ENCODE measurements at regions not wholly inside any gene's neighbourhood (a gene's known extent, or its start where the extent isn't known, plus 50 kb on each side); places are given as distances from the start of the nearest gene placed in this dataset.
A peak's percentile ranks its signal among the peaks of the same experiment; 100 is the strongest.

DNA sequence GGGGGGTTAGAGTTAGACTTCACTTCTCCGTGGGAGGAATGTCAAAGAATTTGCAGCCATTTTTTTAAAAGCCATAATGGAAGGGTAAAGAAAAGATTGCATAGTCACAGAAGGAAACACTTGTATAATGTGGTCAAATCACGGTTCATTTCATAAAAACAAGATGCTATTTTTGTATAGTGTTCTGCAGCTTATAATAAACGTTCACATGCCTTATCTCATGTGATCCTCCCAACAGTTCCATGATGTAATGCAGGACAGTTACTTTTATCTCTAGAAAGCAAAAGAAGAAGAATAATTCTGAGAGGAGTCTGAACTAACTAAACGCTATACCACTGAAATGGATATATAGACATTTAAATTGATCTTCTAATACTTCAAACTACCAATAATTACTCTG is 71.3 kb upstream of the CAMK2D start:
- Histone ChIP-seq H3K9me2 (ENCODE audit: insufficient read depth) (0 out of 2 replicates have a peak, but pooled peaks cover 5% of the 10 kb centered on the region), H3K27ac (no peak overlapping the region), H3K27me3 (replicated peaks; ENCODE audit: insufficient read depth) (no peaks in the 10 kb centered on the region), H3K9me3 (ENCODE audit: low read depth) (no peaks in the 10 kb centered on the region), H3K9ac (no peak overlapping the region), H3F3A (ENCODE audit: insufficient read depth) (peaks cover 24% of the 10 kb centered on the region), H4K20me1 (ENCODE audit: insufficient read depth) (no peaks in the 10 kb centered on the region), H3K36me3 (ENCODE audit: low read depth) (no peaks in the 10 kb centered on the region), H3K79me2 (ENCODE audit: insufficient read depth) (no peaks in the 10 kb centered on the region), H2AFZ (no peak overlapping the region), H3K4me2 (ENCODE audit: unreplicated experiment) (no peak overlapping the region), H3K4me3 (no peak overlapping the region), H3K4me1 (ENCODE audit: insufficient read depth) (peaks cover 36% of the 10 kb centered on the region)
- in situ Hi-C loops (cut with MboI) = no loop called here
- no peak for DNase-seq
- no peak for TF ChIP-seq EZH2phosphoT487 (IDR thresholded peaks at IDR 0.05; ENCODE audit: insufficient read depth, low read depth)
- 49 to 55% methylated on average over 4 of the region's 4 CpGs for WGBS, 2 experiments (ENCODE audit: low coverage in 1 of 2, low lambda C conversion rate in 2 of 2, missing lambda C conversion rate in 2 of 2)

DNA sequence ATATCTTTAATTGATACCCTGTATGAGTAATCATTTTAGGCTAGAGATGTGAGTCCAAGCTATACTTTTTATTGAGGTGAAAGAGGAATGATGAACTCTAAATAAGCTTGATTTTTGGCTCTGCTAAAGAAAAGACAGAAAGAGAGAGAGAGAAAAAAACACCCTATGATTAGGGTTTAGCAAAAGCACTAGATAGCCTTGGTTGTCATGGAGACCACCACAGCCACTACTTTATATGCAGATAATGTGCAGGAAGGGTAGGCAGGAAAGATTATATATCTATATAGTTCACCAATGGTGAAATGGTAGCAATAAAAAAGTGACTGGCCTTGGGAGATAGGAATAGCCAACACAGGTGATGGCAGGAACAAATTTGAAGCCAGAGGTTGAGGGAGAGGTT is 69.9 kb upstream of the CAMK2D start:
- peaks cover 36% of the 10 kb centered on the region for H3K4me1 ChIP-seq (ENCODE audit: insufficient read depth)
- in situ Hi-C loops (cut with MboI) = no loop called here
- H3K4me2 ChIP-seq (ENCODE audit: unreplicated experiment) = no peak overlapping the region
- H3K27me3 ChIP-seq (replicated peaks; ENCODE audit: insufficient read depth) = no peaks in the 10 kb centered on the region
- H2AFZ ChIP-seq = no peak overlapping the region
- no peaks in the 10 kb centered on the region for H3K79me2 ChIP-seq (ENCODE audit: insufficient read depth)
- no peak for DNase-seq
- peaks cover 27% of the 10 kb centered on the region for H3F3A ChIP-seq (ENCODE audit: insufficient read depth)
- no peak overlapping the region for H3K27ac ChIP-seq
- no peak overlapping the region for H3K4me3 ChIP-seq
- no peak for TF ChIP-seq EZH2 (IDR thresholded peaks at IDR 0.05; ENCODE audit: insufficient read depth, poor library complexity, severe bottlenecking)
- TF ChIP-seq EZH2phosphoT487 (IDR thresholded peaks at IDR 0.05; ENCODE audit: insufficient read depth, low read depth) = no peak
- H3K9me3 ChIP-seq (ENCODE audit: low read depth) = no peaks in the 10 kb centered on the region
- no peaks in the 10 kb centered on the region for H3K36me3 ChIP-seq (ENCODE audit: low read depth)
- 0 out of 2 replicates have a peak, but pooled peaks cover 5% of the 10 kb centered on the region for H3K9me2 ChIP-seq (ENCODE audit: insufficient read depth)
- no peak overlapping the region for H3K9ac ChIP-seq
- H4K20me1 ChIP-seq (ENCODE audit: insufficient read depth) = no peaks in the 10 kb centered on the region

DNA sequence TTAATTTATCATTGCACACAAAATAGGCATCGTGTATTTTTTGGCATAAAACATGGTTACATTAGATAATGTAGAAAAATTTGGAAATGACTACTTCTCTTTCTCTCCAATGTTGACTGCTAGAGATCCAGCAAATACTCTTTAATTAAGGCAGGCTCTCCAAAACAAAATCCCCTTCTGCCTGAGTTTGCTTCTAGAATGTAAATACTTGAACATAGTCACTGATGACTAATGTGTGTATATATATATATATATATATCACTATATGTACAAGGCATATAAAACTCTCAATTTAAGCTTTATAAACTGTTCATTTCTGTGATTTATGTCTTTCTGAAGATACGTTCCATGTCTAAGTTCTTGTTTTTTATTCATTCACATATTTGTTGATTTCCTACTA is 67.2 kb upstream of the CAMK2D start:
- 52 to 54% methylated on average over 2 of the region's 2 CpGs for WGBS, 2 experiments (ENCODE audit: low coverage in 1 of 2, low lambda C conversion rate in 2 of 2, missing lambda C conversion rate in 2 of 2)
- peaks cover 5% of the 10 kb centered on the region; the same call in 1 of the 2 replicates for H3K9me2 ChIP-seq (ENCODE audit: insufficient read depth)
- in situ Hi-C loops (cut with MboI) = no loop called here
- no peaks in the 10 kb centered on the region for H4K20me1 ChIP-seq (ENCODE audit: insufficient read depth)
- H3K9me3 ChIP-seq (ENCODE audit: low read depth) = no peaks in the 10 kb centered on the region
- H3K27ac ChIP-seq = no peak overlapping the region
- no peak for TF ChIP-seq EZH2 (IDR thresholded peaks at IDR 0.05; ENCODE audit: insufficient read depth, poor library complexity, severe bottlenecking)
- no peak for TF ChIP-seq EZH2phosphoT487 (IDR thresholded peaks at IDR 0.05; ENCODE audit: insufficient read depth, low read depth)
- H3K9ac ChIP-seq = no peak overlapping the region
- DNase-seq = no peak
- H3K4me2 ChIP-seq (ENCODE audit: unreplicated experiment) = no peak overlapping the region
- H2AFZ ChIP-seq = no peak overlapping the region
- no peaks in the 10 kb centered on the region for H3K36me3 ChIP-seq (ENCODE audit: low read depth)
- no peaks in the 10 kb centered on the region for H3K79me2 ChIP-seq (ENCODE audit: insufficient read depth)
- no peaks in the 10 kb centered on the region for H3K27me3 ChIP-seq (replicated peaks; ENCODE audit: insufficient read depth)
- H3K4me3 ChIP-seq = no peak overlapping the region
- peaks cover 22% of the 10 kb centered on the region for H3K4me1 ChIP-seq (ENCODE audit: insufficient read depth)
- H3F3A ChIP-seq (ENCODE audit: insufficient read depth) = peaks cover 24% of the 10 kb centered on the region

DNA sequence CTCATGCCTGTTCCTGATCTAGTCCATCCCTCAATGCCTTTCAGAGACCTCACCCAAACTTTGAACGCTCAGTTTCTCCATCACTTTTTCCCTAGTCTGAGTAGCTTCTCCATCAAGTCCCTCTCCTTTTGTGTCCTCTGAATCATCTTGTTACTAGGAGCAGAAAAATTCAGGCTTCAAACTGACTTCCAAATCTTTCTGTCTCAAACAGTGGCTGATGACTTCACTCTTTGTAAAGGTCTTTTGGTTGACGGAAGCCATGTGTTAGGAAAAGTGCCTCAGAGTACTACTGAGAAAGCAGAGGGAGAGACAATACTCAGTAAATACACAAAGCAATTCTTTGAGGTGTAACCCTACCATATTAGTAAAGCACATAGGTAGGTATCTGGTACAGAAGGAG is 65.7 kb upstream of the CAMK2D start:
- TF ChIP-seq EZH2phosphoT487 (IDR thresholded peaks at IDR 0.05; ENCODE audit: insufficient read depth, low read depth) = no peak
- no peak for TF ChIP-seq EZH2 (IDR thresholded peaks at IDR 0.05; ENCODE audit: insufficient read depth, poor library complexity, severe bottlenecking)
- Histone ChIP-seq H3K4me2 (ENCODE audit: unreplicated experiment) (no peak overlapping the region), H3K27ac (peak overlapping the region; percentile 44), H3K9me3 (ENCODE audit: low read depth) (no peaks in the 10 kb centered on the region), H2AFZ (peak overlapping the region; percentile 17; the same call in 1 of the 2 replicates), H3K4me3 (no peak overlapping the region), H3K27me3 (replicated peaks; ENCODE audit: insufficient read depth) (no peaks in the 10 kb centered on the region), H3K79me2 (ENCODE audit: insufficient read depth) (no peaks in the 10 kb centered on the region), H4K20me1 (ENCODE audit: insufficient read depth) (no peaks in the 10 kb centered on the region), H3K9ac (no peak overlapping the region), H3F3A (ENCODE audit: insufficient read depth) (peaks cover 24% of the 10 kb centered on the region), H3K4me1 (ENCODE audit: insufficient read depth) (peaks cover 27% of the 10 kb centered on the region), H3K36me3 (ENCODE audit: low read depth) (no peaks in the 10 kb centered on the region), H3K9me2 (ENCODE audit: insufficient read depth) (peaks cover 2% of the 10 kb centered on the region; the same call in 1 of the 2 replicates)
- DNase-seq = peak; percentile 87
- in situ Hi-C loops (cut with MboI) = no loop called here
- 8 to 14% methylated on average over 2 of the region's 2 CpGs for WGBS, 2 experiments (ENCODE audit: low coverage in 1 of 2, low lambda C conversion rate in 2 of 2, missing lambda C conversion rate in 2 of 2)

DNA sequence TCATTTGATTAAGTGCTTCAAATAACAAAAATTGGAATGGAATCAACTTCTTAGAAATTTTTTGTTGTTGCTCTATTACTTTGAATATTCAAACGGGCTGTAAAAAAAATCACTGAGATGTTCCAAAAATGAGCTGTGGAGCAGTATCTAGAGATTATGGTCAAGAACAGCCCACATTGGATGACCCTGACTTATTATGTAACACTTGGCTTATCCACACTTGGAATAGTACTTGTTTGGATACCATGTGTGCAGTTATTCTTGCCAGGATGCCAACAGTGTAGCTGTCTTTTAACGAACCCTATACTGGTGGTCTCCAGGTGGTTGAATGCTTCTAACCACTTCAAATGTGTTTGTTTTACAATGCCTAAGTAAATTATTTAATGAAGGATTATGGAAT is 64.9 kb upstream of the CAMK2D start:
- Histone ChIP-seq H3K9me3 (ENCODE audit: low read depth) (no peaks in the 10 kb centered on the region), H3K4me1 (ENCODE audit: insufficient read depth) (peaks cover 27% of the 10 kb centered on the region), H3K36me3 (ENCODE audit: low read depth) (no peaks in the 10 kb centered on the region), H3F3A (ENCODE audit: insufficient read depth) (peaks cover 24% of the 10 kb centered on the region), H2AFZ (no peak overlapping the region), H3K4me3 (no peak overlapping the region), H3K4me2 (ENCODE audit: unreplicated experiment) (no peak overlapping the region), H3K9me2 (ENCODE audit: insufficient read depth) (no peaks in the 10 kb centered on the region; the same call in 1 of the 2 replicates), H4K20me1 (ENCODE audit: insufficient read depth) (no peaks in the 10 kb centered on the region), H3K79me2 (ENCODE audit: insufficient read depth) (no peaks in the 10 kb centered on the region), H3K27ac (peak overlapping the region; percentile 44; the same call in 1 of the 2 replicates), H3K27me3 (replicated peaks; ENCODE audit: insufficient read depth) (no peaks in the 10 kb centered on the region), H3K9ac (no peak overlapping the region)
- in situ Hi-C loops (cut with MboI) = no loop called here
- 5 to 9% methylated on average over 2 of the region's 2 CpGs for WGBS, 2 experiments (ENCODE audit: low coverage in 1 of 2, low lambda C conversion rate in 2 of 2, missing lambda C conversion rate in 2 of 2)
- TF ChIP-seq EZH2 (IDR thresholded peaks at IDR 0.05; ENCODE audit: insufficient read depth, poor library complexity, severe bottlenecking) (no peak), EZH2phosphoT487 (IDR thresholded peaks at IDR 0.05; ENCODE audit: insufficient read depth, low read depth) (no peak)
- no peak for DNase-seq

All from GM23248 (cell line).